ENCODE measurements at regions not wholly inside any gene's neighbourhood (a gene's known extent, or its start where the extent isn't known, plus 50 kb on each side); places are given as distances from the start of the nearest gene placed in this dataset.

DNA sequence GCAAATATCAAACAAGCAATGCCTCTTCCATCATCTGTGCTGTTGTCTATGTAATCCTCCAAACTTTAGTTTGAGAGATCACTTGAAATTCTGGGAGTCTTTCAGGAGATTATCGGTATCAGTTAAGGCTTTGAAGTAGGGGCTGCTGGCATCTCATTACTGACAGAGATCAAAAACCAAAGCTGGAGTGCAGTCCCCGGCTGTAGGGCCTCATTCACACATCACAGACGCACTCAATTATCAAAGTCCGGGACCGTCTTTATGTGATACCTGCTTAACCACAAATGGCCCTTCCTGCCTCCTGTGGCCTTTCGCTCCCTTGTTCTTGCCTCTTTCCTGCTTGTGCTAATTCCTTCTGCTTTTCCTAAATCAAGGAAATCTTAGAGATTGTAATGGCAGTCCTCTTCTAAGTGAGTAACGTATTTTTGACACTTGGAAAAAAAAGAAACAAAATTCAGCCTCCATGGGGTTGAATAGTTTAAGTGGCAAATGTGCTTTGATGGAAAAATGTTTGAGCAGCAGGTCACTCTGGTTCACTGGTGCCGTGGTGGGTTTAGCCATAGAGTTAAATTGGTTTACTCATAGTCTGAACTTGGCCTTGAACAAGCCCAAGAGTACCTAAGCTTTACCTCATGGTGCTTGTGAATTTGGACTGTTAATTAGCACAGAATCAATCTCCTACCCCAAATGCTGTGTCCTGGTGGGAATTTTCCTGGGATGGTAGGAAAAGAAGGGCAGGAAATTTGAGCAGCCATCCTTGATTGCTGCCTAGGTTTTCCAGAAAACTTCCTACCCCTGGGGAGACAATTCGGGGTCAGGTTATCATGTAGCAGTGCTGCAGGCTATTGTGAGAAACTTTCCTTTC, 178.9 kb upstream of the LYZL1 start:
- intact Hi-C loops (cut with micrococcal nuclease) = no loop called here
- Mint-ChIP-seq H3K9me3 (no peaks in the 10 kb centered on the region), H3K4me1 (ENCODE audit: low read depth) (no peaks in the 10 kb centered on the region), H3K36me3 (ENCODE audit: low read depth) (no peaks in the 10 kb centered on the region), H3K27ac (no peak overlapping the region), H3K4me3 (no peak overlapping the region), H3K27me3 (peaks cover 5% of the 10 kb centered on the region)

DNA sequence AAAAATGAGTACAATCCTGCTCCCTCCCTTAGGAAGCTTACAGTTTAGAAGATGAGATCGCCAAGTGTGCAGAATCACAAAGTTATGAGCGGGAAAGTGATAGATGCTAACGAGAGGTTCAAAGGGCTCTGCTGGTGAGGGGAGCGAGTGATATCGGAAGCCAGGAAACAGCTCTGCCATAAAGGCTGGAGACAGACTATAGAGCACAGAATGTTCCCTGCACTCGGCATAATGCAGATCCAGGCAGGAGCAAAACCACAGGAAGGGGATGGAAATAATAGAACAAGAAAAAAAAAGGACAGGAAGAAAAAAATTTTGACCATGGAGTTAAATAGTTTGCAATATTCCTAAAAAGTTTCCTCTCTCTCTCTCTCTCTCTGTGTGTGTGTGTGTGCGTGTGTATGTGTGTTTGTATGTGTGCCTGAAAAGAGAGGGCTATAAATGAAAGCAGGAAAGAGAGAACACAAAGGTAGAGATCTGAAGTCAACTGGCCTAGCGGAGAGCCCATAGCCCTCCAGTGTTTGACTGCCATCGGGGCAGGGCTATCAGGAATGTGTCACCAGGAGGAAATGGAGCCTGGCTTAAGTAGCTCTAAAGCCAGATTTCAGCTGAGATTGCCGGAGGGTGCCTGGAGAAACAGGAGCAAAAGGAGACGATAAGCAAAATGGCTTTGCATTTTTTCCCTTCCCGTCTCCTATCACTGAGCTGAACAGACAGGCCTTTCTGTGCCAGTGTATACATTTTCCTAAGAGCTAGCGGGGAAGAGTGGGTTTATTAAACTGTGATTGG, 175.8 kb upstream of the LYZL1 start:
- Mint-ChIP-seq H3K36me3 (ENCODE audit: low read depth) (no peaks in the 10 kb centered on the region), H3K27me3 (peaks cover 2% of the 10 kb centered on the region), H3K4me3 (no peak overlapping the region), H3K9me3 (peaks cover 15% of the 10 kb centered on the region), H3K27ac (no peak overlapping the region), H3K4me1 (ENCODE audit: low read depth) (no peaks in the 10 kb centered on the region)
- intact Hi-C loops (cut with micrococcal nuclease) = no loop called here

DNA sequence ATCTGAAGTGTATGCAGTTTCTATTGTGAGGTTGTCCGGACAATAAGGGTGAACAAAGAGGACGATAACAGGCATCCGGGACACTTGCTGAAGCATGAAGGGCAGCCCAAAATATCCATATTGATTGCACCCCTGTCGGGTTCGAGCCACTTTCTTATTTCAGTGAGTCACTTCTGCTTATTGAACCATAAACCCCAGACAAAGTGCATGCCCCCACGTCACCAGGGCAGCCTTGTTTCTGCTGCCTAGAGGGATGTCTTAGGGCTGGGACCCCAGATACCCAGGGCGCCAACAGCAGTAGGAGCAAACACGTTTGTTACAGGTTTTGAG, 175.3 kb upstream of the LYZL1 start:
- Mint-ChIP-seq H3K27ac (no peak overlapping the region), H3K36me3 (ENCODE audit: low read depth) (no peaks in the 10 kb centered on the region), H3K9me3 (peaks cover 19% of the 10 kb centered on the region), H3K4me1 (ENCODE audit: low read depth) (no peaks in the 10 kb centered on the region), H3K4me3 (no peak overlapping the region), H3K27me3 (peaks cover 2% of the 10 kb centered on the region)
- intact Hi-C loops (cut with micrococcal nuclease) = no loop called here

DNA sequence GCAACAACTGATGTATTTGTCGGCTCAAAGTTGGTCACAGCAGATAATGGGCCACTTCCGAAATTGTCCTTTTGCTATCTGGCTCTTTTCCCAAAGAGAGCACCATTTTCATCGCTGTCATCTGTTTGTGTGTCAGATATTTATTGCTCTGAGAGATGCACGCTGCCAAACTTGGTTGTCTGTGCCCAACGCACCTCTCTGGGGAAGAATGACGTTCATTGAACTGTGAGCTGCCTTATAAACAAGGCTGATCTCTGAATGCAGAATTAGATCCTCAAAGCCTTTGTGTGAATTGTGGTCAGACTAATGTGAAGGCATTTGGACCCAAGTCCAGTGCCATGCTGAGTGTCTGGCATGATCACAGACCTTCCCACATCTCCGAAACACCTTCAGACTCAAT, 174.7 kb upstream of the LYZL1 start:
- H3K27ac Mint-ChIP-seq = no peak overlapping the region
- no peak overlapping the region for H3K4me3 Mint-ChIP-seq
- H3K4me1 Mint-ChIP-seq (ENCODE audit: low read depth) = no peaks in the 10 kb centered on the region
- no peaks in the 10 kb centered on the region for H3K36me3 Mint-ChIP-seq (ENCODE audit: low read depth)
- intact Hi-C loops (cut with micrococcal nuclease) = no loop called here
- H3K9me3 Mint-ChIP-seq = peaks cover 19% of the 10 kb centered on the region
- H3K27me3 Mint-ChIP-seq = peaks cover 2% of the 10 kb centered on the region

DNA sequence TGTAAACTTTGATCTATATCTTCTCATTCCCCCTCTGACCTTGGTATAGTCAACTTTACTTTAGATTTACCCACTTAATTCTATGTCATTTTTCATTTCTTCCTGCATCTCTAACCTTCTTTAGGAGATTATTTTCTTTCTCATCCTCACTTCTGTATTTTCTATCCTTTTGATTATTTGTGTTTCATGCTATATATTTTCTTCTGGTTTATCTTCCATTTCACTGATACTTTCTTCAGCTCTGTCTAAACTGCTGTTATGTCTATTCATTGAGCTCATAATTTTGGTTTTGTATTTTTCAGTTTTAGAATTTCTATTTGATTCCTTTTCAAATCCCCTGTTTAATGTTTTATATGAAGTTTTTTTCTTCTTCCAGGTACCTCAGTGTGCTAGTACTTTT, 171.1 kb upstream of the LYZL1 start:
- intact Hi-C loops (cut with micrococcal nuclease) = no loop called here
- Mint-ChIP-seq H3K27ac (no peak overlapping the region), H3K9me3 (peaks cover 19% of the 10 kb centered on the region), H3K4me1 (ENCODE audit: low read depth) (no peaks in the 10 kb centered on the region), H3K4me3 (no peak overlapping the region), H3K36me3 (ENCODE audit: low read depth) (no peaks in the 10 kb centered on the region), H3K27me3 (peaks cover 2% of the 10 kb centered on the region)

DNA sequence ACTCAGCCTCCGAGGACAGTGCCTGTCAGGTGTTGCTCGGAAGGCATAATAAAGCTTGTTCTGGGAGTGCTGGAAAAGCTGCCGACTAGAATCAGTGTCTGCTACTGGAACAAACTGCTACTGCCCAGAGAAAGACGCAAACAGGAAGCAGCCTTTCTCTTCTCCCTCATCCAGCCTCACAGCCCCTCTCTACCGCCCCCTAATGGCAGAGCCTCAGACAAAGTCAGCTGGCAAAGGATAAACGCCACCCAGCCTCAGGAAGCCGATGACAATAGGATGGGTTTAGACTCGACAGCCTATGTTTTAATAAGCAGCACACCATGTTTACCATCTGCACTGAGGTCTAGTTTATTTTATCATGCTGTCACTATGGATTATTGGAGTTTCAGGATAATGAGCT, 169.5 kb upstream of the LYZL1 start:
- intact Hi-C loops (cut with micrococcal nuclease) = no loop called here
- peaks cover under 1% of the 10 kb centered on the region for H3K27me3 Mint-ChIP-seq
- no peaks in the 10 kb centered on the region for H3K4me1 Mint-ChIP-seq (ENCODE audit: low read depth)
- H3K4me3 Mint-ChIP-seq = no peak overlapping the region
- H3K27ac Mint-ChIP-seq = no peak overlapping the region
- no peaks in the 10 kb centered on the region for H3K36me3 Mint-ChIP-seq (ENCODE audit: low read depth)
- H3K9me3 Mint-ChIP-seq = peaks cover 19% of the 10 kb centered on the region

DNA sequence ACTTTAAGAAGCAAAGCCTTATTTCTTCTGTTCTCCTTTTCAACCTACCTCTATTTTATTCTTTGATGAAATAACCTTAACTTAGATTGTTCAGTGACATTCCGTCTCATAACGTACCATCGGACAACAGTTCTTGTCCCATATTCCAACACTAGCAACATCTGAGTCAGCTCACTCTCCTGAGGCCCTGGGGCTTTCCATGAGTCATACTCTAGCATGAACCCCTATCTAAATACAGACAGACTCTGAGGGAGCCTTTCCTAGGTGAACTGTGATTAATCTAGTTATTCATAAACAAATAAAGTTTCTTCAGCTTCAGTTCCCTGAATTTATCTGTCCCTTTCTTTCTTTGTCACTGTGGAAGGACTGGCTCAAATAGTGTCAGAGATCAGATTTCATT, 168.7 kb upstream of the LYZL1 start:
- H3K27ac Mint-ChIP-seq = no peak overlapping the region
- peaks cover 19% of the 10 kb centered on the region for H3K9me3 Mint-ChIP-seq
- intact Hi-C loops (cut with micrococcal nuclease) = no loop called here
- H3K36me3 Mint-ChIP-seq (ENCODE audit: low read depth) = no peaks in the 10 kb centered on the region
- no peaks in the 10 kb centered on the region for H3K4me1 Mint-ChIP-seq (ENCODE audit: low read depth)
- H3K27me3 Mint-ChIP-seq = no peaks in the 10 kb centered on the region
- H3K4me3 Mint-ChIP-seq = no peak overlapping the region

DNA sequence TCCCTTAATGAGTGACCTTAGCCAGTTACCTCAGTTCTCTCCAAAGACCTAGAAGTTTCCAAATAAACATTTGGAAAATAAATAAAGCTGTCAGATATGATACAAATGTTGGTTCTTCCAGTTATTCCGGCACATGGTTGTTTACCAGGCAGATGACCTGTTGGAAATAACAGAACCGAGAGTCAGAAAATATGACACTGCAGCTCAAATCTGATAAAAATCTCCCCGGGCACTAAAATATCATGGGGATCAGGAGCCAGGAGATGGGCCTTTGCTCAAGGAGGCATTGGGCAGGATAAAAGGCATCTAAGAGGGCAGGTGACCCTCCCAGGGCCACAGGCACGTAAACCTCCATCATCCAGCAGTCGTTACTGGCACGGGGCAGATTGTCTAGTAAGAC, 164.0 kb upstream of the LYZL1 start:
- Mint-ChIP-seq H3K36me3 (ENCODE audit: low read depth) (no peaks in the 10 kb centered on the region), H3K4me3 (no peak overlapping the region), H3K4me1 (ENCODE audit: low read depth) (no peaks in the 10 kb centered on the region), H3K27ac (no peak overlapping the region), H3K27me3 (peaks cover 5% of the 10 kb centered on the region), H3K9me3 (no peaks in the 10 kb centered on the region)
- intact Hi-C loops (cut with micrococcal nuclease) = no loop called here

DNA sequence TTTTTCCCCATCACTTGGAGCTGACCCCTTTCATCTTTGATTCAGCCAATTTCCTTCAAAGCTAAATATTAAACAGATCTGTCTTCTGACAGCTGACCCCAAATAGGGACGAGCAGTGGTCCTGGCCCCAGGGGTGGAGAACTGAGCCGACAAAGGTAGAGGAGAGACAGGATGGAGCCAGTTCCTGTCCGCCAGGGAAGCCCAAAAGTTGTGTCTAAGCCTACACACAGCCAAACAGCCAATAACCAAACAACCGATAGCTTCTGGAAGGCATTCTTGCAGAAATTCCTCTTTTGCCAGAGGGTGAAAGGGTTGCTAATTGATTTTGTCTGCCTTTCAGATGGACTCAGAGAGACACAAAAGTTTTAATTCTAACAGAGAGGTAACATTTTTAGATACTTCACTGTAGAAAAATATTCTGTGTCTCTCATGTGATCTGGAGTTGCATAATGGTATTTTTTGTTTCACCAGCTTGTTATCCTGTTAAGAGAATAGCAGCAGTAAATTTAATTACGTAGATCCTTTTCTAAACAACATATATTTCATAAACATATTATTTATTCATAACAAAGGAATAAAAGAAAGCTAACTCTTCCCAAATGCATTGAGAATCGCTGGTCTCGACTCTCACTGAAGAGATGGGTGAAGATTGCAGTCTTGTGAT, 161.7 kb upstream of the LYZL1 start:
- no peak overlapping the region for H3K27ac Mint-ChIP-seq

DNA sequence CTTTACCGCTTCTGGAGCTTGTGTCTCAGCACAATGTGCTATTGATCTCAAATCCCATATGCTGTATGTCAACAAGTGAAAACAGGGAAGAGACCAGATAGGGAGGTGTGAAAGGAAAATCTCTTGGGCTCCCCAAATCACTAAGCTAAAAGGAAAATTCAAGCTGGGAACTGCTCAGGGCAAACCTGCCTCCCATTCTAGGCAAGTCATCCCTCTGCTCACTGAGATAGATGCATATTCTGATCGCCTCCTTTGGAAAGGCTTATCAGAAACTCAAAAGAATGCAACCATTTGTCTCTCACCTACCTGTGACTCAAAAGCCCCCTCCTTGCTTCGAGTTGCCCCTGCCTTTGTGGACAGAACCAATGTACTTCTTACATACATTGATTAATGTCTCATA, 161.1 kb upstream of the LYZL1 start:
- Mint-ChIP-seq H3K27me3 (peaks cover 10% of the 10 kb centered on the region), H3K4me3 (no peak overlapping the region), H3K36me3 (ENCODE audit: low read depth) (no peaks in the 10 kb centered on the region), H3K9me3 (no peaks in the 10 kb centered on the region), H3K4me1 (ENCODE audit: low read depth) (no peaks in the 10 kb centered on the region), H3K27ac (no peak overlapping the region)
- intact Hi-C loops (cut with micrococcal nuclease) = no loop called here

More for the DNA sequence above, 161.7 kb upstream of the LYZL1 start:
- Mint-ChIP-seq H3K36me3 (ENCODE audit: low read depth) (no peaks in the 10 kb centered on the region), H3K4me1 (ENCODE audit: low read depth) (no peaks in the 10 kb centered on the region), H3K9me3 (no peaks in the 10 kb centered on the region), H3K27me3 (peaks cover 10% of the 10 kb centered on the region), H3K4me3 (no peak overlapping the region)
- intact Hi-C loops (cut with micrococcal nuclease) = no loop called here

DNA sequence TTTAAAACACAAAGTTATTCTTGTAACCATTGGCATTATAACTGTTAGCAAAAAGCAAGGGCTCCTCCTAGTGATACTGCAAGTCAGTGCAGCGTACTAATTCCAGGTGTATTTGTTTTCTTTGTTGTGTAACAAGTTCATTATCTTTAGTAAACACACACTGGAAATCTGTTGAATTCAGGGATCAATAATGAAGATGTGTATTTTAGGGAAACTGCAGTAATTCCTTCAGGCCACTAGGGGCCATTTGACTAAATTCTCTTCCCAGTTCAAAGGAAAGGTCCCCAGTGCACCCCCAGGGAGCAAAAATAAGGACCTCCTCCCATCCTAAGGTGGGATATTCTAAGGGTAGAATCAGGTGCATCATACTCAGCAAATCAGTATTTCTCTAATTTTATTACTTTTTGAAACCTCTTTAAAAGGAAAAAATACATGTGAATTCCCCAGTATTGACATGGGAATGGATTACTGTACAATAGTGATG, 158.6 kb upstream of the LYZL1 start:
- no peak overlapping the region for H3K27ac Mint-ChIP-seq
- H3K36me3 Mint-ChIP-seq (ENCODE audit: low read depth) = no peaks in the 10 kb centered on the region
- H3K4me3 Mint-ChIP-seq = no peak overlapping the region
- H3K27me3 Mint-ChIP-seq = peaks cover 11% of the 10 kb centered on the region
- H3K9me3 Mint-ChIP-seq = no peaks in the 10 kb centered on the region
- intact Hi-C loops (cut with micrococcal nuclease) = no loop called here
- no peaks in the 10 kb centered on the region for H3K4me1 Mint-ChIP-seq (ENCODE audit: low read depth)

DNA sequence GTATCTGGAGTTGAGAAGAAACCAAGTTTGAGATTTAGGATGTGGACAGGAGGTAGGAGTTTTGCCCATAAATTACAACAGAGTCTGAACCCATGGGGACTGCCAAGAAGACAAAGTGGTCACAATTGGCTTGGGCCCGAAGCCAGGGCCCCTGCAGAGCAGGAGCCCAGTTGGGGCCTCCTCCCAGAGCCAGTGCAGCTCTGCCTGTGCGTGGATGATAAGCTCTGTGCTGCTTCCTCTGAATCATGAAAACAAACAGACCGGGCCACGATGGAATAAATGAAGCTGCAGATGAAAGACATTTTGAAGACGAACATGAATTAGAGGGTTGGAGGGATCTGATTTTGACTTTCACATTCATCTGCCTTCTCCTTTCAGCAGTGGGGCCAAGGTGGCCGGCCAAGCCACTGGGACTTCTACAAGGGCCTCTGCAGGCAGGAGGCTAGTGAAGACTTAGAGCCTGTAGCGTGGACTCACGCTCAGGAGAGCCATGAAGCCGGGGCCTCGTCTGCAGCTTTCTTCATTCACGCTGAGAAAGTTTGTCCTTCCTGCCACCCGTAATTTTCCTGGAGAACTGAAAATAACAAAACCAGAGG, 156.8 kb upstream of the LYZL1 start:
- Mint-ChIP-seq H3K27ac (no peak overlapping the region), H3K36me3 (ENCODE audit: low read depth) (no peaks in the 10 kb centered on the region), H3K9me3 (no peaks in the 10 kb centered on the region), H3K4me1 (ENCODE audit: low read depth) (no peaks in the 10 kb centered on the region), H3K4me3 (no peak overlapping the region), H3K27me3 (peaks cover 13% of the 10 kb centered on the region)
- intact Hi-C loops (cut with micrococcal nuclease) = no loop called here

DNA sequence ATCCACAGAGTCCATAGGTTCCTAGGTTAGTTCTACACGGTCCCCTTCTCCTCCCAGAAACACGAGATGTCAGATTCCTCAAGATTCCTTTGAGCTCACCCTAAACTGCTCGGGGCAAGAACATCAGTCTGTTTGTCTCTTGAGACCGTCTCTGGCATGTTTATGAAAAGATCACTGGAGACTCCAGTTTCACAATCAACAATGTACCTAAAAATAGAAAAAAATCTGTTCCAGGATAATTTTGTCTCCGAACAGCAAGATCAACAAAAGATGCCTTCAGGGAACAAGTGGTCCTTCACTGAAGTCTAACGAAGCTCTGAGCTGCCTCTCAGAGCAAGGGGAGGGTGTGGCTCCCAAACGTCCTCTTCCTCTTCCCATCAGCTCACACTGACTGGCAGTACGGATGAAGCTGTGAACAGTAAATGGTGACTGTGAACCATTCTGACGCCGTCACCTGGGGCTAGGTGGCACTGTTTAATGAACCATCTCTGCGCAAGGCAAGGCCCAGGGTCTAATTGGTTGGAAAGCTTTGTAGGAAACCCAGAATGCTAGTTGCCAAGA, 156.2 kb upstream of the LYZL1 start:
- Mint-ChIP-seq H3K4me1 (ENCODE audit: low read depth) (no peaks in the 10 kb centered on the region), H3K36me3 (ENCODE audit: low read depth) (no peaks in the 10 kb centered on the region), H3K27me3 (peaks cover 13% of the 10 kb centered on the region), H3K27ac (no peak overlapping the region), H3K9me3 (no peaks in the 10 kb centered on the region), H3K4me3 (no peak overlapping the region)
- intact Hi-C loops (cut with micrococcal nuclease) = no loop called here
